WTC11 (cell line): ENCODE measurements at regions not wholly inside any gene's neighbourhood (a gene's known extent, or its start where the extent isn't known, plus 50 kb on each side); places are given as distances from the start of the nearest gene placed in this dataset.

Experiments used
- ATAC-seq: fragments of 200-7000 bp; cut with Tn5 transposase; 2 replicates; pipeline ENCODE4 v1.10.0; 2021; ENCODE audit warnings: mild to moderate bottlenecking, moderate library complexity
- CTCF ChIA-PET: fragments of 300-600 bp; sonication (Branson Sonifier 250); formaldehyde crosslinking; loops from one replicate; lab custom pipeline; 2021; ENCODE audit warnings: antibody characterized with exemption; lab: Charles Lee
- POLR2A ChIA-PET: fragments of 350-600 bp; sonication (Branson Sonifier 250); formaldehyde crosslinking; loops from one replicate; lab custom pipeline; 2021; ENCODE audit warnings: antibody characterized with exemption; lab: Charles Lee
- DNase-seq: peaks from one replicate; pipeline ENCODE4 v3.0.0; 2021; ENCODE audit warnings: low spot score
- H3K27ac Mint-ChIP-seq: 2 replicates; pipeline ENCODE4 v1.8.0; 2021; ENCODE audit warnings: mixed read lengths
- H3K27me3 Mint-ChIP-seq: 2 replicates; pipeline ENCODE4 v1.8.0; 2021; ENCODE audit warnings: low read depth, mild to moderate bottlenecking, moderate library complexity, mixed read lengths
- H3K36me3 Mint-ChIP-seq: 2 replicates; pipeline ENCODE4 v1.8.0; 2021; ENCODE audit warnings: mixed read lengths
- H3K4me1 Mint-ChIP-seq: 2 replicates; pipeline ENCODE4 v1.8.0; 2022; ENCODE audit warnings: mixed read lengths
- H3K4me3 Mint-ChIP-seq: 2 replicates; pipeline ENCODE4 v1.8.0; 2021; ENCODE audit warnings: mild to moderate bottlenecking, moderate library complexity, mixed read lengths
- H3K9me3 Mint-ChIP-seq: 2 replicates; pipeline ENCODE4 v1.8.0; 2021; ENCODE audit warnings: mixed read lengths
- ESRRA ChIP-seq: sonication (generic); formaldehyde crosslinking; IDR thresholded peaks from 2 replicates; pipeline ENCODE4 v1.8.1; 2022; ENCODE audit warnings: mild to moderate bottlenecking, missing genetic modification reagents, borderline replicate concordance
- SMAD3 ChIP-seq: sonication (generic); formaldehyde crosslinking; IDR thresholded peaks from 2 replicates; pipeline ENCODE4 v1.8.0; 2022; ENCODE audit warnings: missing genetic modification reagents, mild to moderate bottlenecking, borderline replicate concordance
- SOX15 ChIP-seq: fragments of 250-450 bp; sonication (Bioruptor Pico); IDR thresholded peaks from 2 replicates; pipeline ENCODE4 v1.9.0; 2021; ENCODE audit warnings: mild to moderate bottlenecking
- TCF7 ChIP-seq: sonication (generic); formaldehyde crosslinking; IDR thresholded peaks from 2 replicates; pipeline ENCODE4 v1.8.0; 2022; ENCODE audit warnings: mild to moderate bottlenecking, low read depth, missing genetic modification reagents, moderate library complexity
- TEAD1 ChIP-seq: sonication (generic); formaldehyde crosslinking; IDR thresholded peaks from 2 replicates; pipeline ENCODE4 v1.8.0; 2022; ENCODE audit warnings: mild to moderate bottlenecking, missing genetic modification reagents
- ZNF138 ChIP-seq: sonication (generic); formaldehyde crosslinking; conservative IDR thresholded peaks from 2 replicates; pipeline ENCODE4 v1.8.1; 2022; ENCODE audit warnings: mild to moderate bottlenecking, moderate library complexity, missing genetic modification reagents
- ZNF263 ChIP-seq: sonication (generic); formaldehyde crosslinking; IDR thresholded peaks from 2 replicates; pipeline ENCODE4 v1.8.1; 2022; ENCODE audit warnings: low read depth, mild to moderate bottlenecking, moderate library complexity, missing genetic modification reagents
- ZNF281 ChIP-seq: sonication (generic); formaldehyde crosslinking; IDR thresholded peaks from 2 replicates; pipeline ENCODE4 v1.8.0; 2023; ENCODE audit warnings: mild to moderate bottlenecking, missing genetic modification reagents
- TF ChIP-seq, protein P1 (sequence below): sonication (generic); formaldehyde crosslinking; IDR thresholded peaks from 2 replicates; pipeline ENCODE4 v1.8.0; 2023; ENCODE audit warnings: missing genetic modification reagents, mild to moderate bottlenecking, borderline replicate concordance
- TF ChIP-seq, protein P2 (sequence below): sonication (generic); formaldehyde crosslinking; IDR thresholded peaks from 2 replicates; pipeline ENCODE4 v1.8.1; 2022; ENCODE audit warnings: mild to moderate bottlenecking, missing genetic modification reagents, moderate library complexity, borderline replicate concordance

DNA sequence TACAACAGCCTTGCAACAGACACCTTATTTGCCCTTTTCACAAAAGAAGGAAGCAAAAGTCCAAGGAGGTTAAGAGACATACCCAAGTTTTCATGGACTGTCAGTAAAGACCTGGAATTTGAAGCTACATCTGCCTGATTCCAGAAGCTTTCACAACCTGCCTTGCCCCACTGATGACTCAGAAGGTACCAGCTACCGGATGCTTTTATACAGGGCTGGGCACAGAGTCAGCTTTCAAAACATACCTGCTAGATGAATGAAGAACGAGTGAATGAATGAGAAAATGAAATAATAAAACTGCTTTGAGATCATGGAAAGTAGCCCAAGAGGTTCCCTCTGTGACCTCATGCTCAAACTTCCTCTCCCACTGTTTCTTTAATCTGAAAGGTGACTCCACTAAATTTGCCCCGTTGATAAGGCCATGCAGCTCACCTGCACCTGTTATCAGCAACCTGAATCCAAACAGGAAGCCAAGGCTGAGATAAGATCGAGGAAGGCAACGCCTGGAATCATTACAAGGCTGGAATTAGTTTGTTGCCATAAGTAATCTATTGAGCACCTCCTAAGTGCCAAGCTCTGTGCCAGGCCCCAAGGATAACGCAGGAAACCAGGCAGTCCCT lies 151.5 kb downstream of the WDR11 start (continued):
- no peak for TF ChIP-seq ZNF138 (CRISPR knock-in tag)
- no peak for TF ChIP-seq TEAD1 (CRISPR knock-in tag)
- TF ChIP-seq TCF7 (CRISPR knock-in tag) = no peak

DNA sequence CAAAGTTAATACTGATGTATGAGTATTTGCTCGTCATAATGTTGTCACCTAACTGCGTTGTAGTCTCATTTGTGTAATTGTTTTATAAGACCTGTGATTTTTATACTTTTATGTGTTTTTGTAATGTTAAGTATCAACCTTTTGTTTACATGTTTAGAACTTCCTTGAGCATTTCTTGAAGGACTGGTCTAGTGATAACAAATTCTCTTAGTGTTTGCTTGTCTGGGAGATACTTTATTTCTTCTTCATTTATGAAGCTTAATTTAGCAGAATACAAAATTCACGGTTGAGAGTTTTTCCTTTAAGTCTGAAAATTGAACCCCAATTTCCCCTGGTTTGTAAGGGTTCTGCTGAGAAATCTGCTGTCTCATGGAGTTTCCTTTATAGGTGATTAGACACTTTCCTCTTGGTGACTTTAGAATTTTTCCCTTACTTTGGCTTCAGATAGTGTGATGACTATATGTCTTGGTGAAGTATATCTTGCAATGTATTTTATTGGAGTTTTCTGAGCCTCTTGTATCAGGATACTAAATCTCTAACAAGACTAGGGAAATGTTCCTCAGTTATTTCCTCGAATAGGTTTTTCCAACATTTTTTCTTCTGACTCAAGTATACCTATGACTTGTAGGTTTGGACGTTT lies 154.9 kb downstream of the WDR11 start:
- H3K4me1 Mint-ChIP-seq = peaks cover 6% of the 10 kb centered on the region; the same call in 1 of the 2 replicates
- POLR2A ChIA-PET = no interaction called here
- no peak for ATAC-seq

GRCh38 chr10:121007264-121007663 lies 156.1 kb downstream of the WDR11 start:
- Mint-ChIP-seq H3K36me3 (peaks cover 32% of the 10 kb centered on the region), H3K9me3 (peaks cover 39% of the 10 kb centered on the region), H3K4me1 (peaks cover 2% of the 10 kb centered on the region; the same call in 1 of the 2 replicates), H3K27ac (no peak overlapping the region), H3K4me3 (no peak overlapping the region), H3K27me3 (no peaks in the 10 kb centered on the region)
- ChIA-PET CTCF (no interaction called here), POLR2A (no interaction called here)
- no peak for DNase-seq
- ATAC-seq = no peak
- TF ChIP-seq ZNF263 (CRISPR knock-in tag) = no peak
- TF ChIP-seq, protein P1, sequence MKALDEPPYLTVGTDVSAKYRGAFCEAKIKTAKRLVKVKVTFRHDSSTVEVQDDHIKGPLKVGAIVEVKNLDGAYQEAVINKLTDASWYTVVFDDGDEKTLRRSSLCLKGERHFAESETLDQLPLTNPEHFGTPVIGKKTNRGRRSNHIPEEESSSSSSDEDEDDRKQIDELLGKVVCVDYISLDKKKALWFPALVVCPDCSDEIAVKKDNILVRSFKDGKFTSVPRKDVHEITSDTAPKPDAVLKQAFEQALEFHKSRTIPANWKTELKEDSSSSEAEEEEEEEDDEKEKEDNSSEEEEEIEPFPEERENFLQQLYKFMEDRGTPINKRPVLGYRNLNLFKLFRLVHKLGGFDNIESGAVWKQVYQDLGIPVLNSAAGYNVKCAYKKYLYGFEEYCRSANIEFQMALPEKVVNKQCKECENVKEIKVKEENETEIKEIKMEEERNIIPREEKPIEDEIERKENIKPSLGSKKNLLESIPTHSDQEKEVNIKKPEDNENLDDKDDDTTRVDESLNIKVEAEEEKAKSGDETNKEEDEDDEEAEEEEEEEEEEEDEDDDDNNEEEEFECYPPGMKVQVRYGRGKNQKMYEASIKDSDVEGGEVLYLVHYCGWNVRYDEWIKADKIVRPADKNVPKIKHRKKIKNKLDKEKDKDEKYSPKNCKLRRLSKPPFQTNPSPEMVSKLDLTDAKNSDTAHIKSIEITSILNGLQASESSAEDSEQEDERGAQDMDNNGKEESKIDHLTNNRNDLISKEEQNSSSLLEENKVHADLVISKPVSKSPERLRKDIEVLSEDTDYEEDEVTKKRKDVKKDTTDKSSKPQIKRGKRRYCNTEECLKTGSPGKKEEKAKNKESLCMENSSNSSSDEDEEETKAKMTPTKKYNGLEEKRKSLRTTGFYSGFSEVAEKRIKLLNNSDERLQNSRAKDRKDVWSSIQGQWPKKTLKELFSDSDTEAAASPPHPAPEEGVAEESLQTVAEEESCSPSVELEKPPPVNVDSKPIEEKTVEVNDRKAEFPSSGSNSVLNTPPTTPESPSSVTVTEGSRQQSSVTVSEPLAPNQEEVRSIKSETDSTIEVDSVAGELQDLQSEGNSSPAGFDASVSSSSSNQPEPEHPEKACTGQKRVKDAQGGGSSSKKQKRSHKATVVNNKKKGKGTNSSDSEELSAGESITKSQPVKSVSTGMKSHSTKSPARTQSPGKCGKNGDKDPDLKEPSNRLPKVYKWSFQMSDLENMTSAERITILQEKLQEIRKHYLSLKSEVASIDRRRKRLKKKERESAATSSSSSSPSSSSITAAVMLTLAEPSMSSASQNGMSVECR (CRISPR knock-in tag) = no peak
- no peak for TF ChIP-seq ESRRA (CRISPR knock-in tag)

More for the DNA sequence above, 154.9 kb downstream of the WDR11 start:
- TF ChIP-seq ZNF281 (CRISPR knock-in tag) = no peak
- TF ChIP-seq SMAD3 (CRISPR knock-in tag) = no peak
- TF ChIP-seq, protein P1 (CRISPR knock-in tag) = no peak
- no peak for TF ChIP-seq SOX15 (CRISPR knock-in tag)
- TF ChIP-seq, protein P2, sequence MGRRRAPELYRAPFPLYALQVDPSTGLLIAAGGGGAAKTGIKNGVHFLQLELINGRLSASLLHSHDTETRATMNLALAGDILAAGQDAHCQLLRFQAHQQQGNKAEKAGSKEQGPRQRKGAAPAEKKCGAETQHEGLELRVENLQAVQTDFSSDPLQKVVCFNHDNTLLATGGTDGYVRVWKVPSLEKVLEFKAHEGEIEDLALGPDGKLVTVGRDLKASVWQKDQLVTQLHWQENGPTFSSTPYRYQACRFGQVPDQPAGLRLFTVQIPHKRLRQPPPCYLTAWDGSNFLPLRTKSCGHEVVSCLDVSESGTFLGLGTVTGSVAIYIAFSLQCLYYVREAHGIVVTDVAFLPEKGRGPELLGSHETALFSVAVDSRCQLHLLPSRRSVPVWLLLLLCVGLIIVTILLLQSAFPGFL (CRISPR knock-in tag) = no peak
- DNase-seq = no peak
- Mint-ChIP-seq H3K36me3 (peaks cover 32% of the 10 kb centered on the region), H3K27ac (no peak overlapping the region), H3K9me3 (peaks cover 47% of the 10 kb centered on the region), H3K27me3 (peaks cover 4% of the 10 kb centered on the region; the same call in 1 of the 2 replicates), H3K4me3 (no peak overlapping the region)
- CTCF ChIA-PET = no interaction called here
